Transverse colon (tissue), 4 donors: ENCODE measurements at regions not wholly inside any gene's neighbourhood (a gene's known extent, or its start where the extent isn't known, plus 50 kb on each side); places are given as distances from the start of the nearest gene placed in this dataset.

Source experiments
- DNase-seq: peaks from one replicate; pipeline ENCODE4 v3.0.0-alpha.2; 2019
- H3K27ac ChIP-seq, 4 donors: fragments of 200-600 bp; sonication (generic); 2 replicates each; pipeline ENCODE4 v1.5.1; 2016 to 2018; ENCODE audit warnings: inconsistent platforms in 4 of 4
- H3K27me3 ChIP-seq: fragments of 200-600 bp; sonication (generic); 2 replicates; pipeline ENCODE4 v1.5.1; 2017; ENCODE audit warnings: inconsistent platforms
- H3K36me3 ChIP-seq, 4 donors: fragments of 200-600 bp; sonication (generic); 2 replicates each; pipeline ENCODE4 v1.5.1; 2017 to 2019; ENCODE audit warnings: inconsistent platforms in 4 of 4
- H3K4me1 ChIP-seq, 4 donors: fragments of 200-600 bp; sonication (generic); 2 replicates each; pipeline ENCODE4 v1.5.1; 2017 to 2020; ENCODE audit warnings: inconsistent platforms in 4 of 4
- H3K4me3 ChIP-seq, 4 donors: fragments of 200-600 bp; sonication (generic); 1 replicate in 1 of 4; 2 replicates in 3 of 4; pipeline versions ENCODE4 v1.5.1 to v1.6.1; 2017 to 2019; ENCODE audit warnings: inconsistent platforms in 4 of 4
- H3K9me3 ChIP-seq, 2 donors: fragments of 200-600 bp; sonication (generic); 2 replicates each; pipeline ENCODE4 v1.5.1; 2017 to 2019; ENCODE audit warnings: inconsistent platforms in 2 of 2
- CTCF ChIP-seq, 5 experiments: fragments of 200-600 bp in 3 of 5; fragments of 450-650 bp in 2 of 5; sonication (generic) in 3 of 5; IDR thresholded peaks; 1 replicate in 2 of 5; 2 replicates in 3 of 5; pipeline ENCODE4 v1.5.1; 2016 to 2017; ENCODE audit warnings: antibody characterized with exemption in 5 of 5, inconsistent platforms in 3 of 5, mild to moderate bottlenecking in 2 of 5, moderate library complexity in 1 of 5
- EP300 ChIP-seq: sonication (generic); formaldehyde crosslinking; IDR thresholded peaks from one replicate; pipeline ENCODE4 v1.6.1; 2017; ENCODE audit warnings: antibody characterized with exemption, low read depth
- POLR2A ChIP-seq: fragments of 450-650 bp; IDR thresholded peaks from one replicate; pipeline ENCODE4 v1.6.1; 2016; ENCODE audit warnings: antibody characterized with exemption, mild to moderate bottlenecking, moderate library complexity
- POLR2AphosphoS5 ChIP-seq, 3 donors: sonication (generic); formaldehyde crosslinking; IDR thresholded peaks; one replicate each; pipeline ENCODE4 v1.6.1; 2016; ENCODE audit warnings: antibody characterized with exemption in 3 of 3
- WGBS, 2 donors: methylation state at CpG; one replicate each; pipeline ENCODE4 v1.1.5; 2018; ENCODE audit warnings: low coverage in 1 of 2; 5-methylcytosine and 5-hydroxymethylcytosine counted together
- in situ Hi-C, 4 donors: fragments of 200-750 bp; cut with MboI; loops; one replicate each; pipeline versions ENCODE4 v1.15.0 to v1.15.1; 2017; ENCODE audit warnings: low sequenced_read_pairs in 3 of 4, low pct_ligation_motif_present in 1 of 4, low pct_unique_long_range_greater_than_20kb in 1 of 4
- intact Hi-C: fragments of 100-400 bp; cut with DNase I; formaldehyde crosslinking; loops from one replicate; pipeline ENCODE4 v1.15.1; 2023; ENCODE audit warnings: low total_unique reads

- no peak overlapping the region for H3K4me3 ChIP-seq
- in situ Hi-C loops = loop anchor here in 2 of 4 donors (10.0 kb wide), 2 partner anchors 260 to 890 kb away; no protein-coding TSS in a partner anchor
- H3K27me3 ChIP-seq = no peaks in the 10 kb centered on the region
- DNase-seq = no peak
- 82% methylated on average over 12 of the region's 12 CpGs; no CpG with 5 or more reads in 1 of the 2 donors for WGBS, 2 donors
- TF ChIP-seq EP300 (no peak), CTCF (IDR thresholded peaks at IDR 0.05) (no peak), POLR2AphosphoS5 (IDR thresholded peaks at IDR 0.05) (no peak), POLR2A (no peak)
- peak overlapping the region in 2 of 4 donors; percentile 89 for H3K27ac ChIP-seq
- intact Hi-C loops = loop anchor here (10.0 kb wide), 1 partner anchor 890 kb away; no protein-coding TSS in a partner anchor
- peaks cover 6 to 16% (median 10%) of the 10 kb centered on the region in 4 donors for H3K4me1 ChIP-seq
- no peaks in the 10 kb centered on the region for H3K9me3 ChIP-seq
- no peaks in the 10 kb centered on the region for H3K36me3 ChIP-seq
Measured at GRCh38 chr10:78304091-78305045, 270.7 kb downstream of the RPS24 start.

- H3K27ac ChIP-seq = no peak overlapping the region
- H3K9me3 ChIP-seq = no peaks in the 10 kb centered on the region
- H3K36me3 ChIP-seq = no peaks in the 10 kb centered on the region
- no peak overlapping the region for H3K4me3 ChIP-seq
- peaks cover 6 to 16% (median 8%) of the 10 kb centered on the region in 4 donors for H3K4me1 ChIP-seq
- no peaks in the 10 kb centered on the region for H3K27me3 ChIP-seq
- in situ Hi-C loops (loop anchor here in 2 of 4 donors (10.0 kb wide), 2 partner anchors 261 to 889 kb away; no protein-coding TSS in a partner anchor), intact Hi-C loops (loop anchor here (10.0 kb wide), 1 partner anchor 889 kb away; no protein-coding TSS in a partner anchor)
- no peak for DNase-seq
- 76 to 100% methylated on average over 1 to 3 of the region's 3 CpGs for WGBS, 2 donors
- TF ChIP-seq POLR2AphosphoS5 (IDR thresholded peaks at IDR 0.05) (no peak), CTCF (IDR thresholded peaks at IDR 0.05) (no peak), EP300 (no peak), POLR2A (no peak)
Measured at GRCh38 chr10:78305311-78305710, 271.6 kb downstream of the RPS24 start.

GRCh38 chr10:78306358-78306757 lies 272.7 kb downstream of the RPS24 start:
- no peak for TF ChIP-seq CTCF (IDR thresholded peaks at IDR 0.05)
- in situ Hi-C loops = loop anchor here in 2 of 4 donors (10.0 kb wide), 2 partner anchors 262 to 888 kb away; no protein-coding TSS in a partner anchor

GRCh38 chr10:78307576-78307975 lies 273.9 kb downstream of the RPS24 start:
- 76% methylated on average over 1 of the region's 1 CpG; no CpG with 5 or more reads in 1 of the 2 donors for WGBS, 2 donors
- no peak overlapping the region for H3K4me3 ChIP-seq
- in situ Hi-C loops (loop anchor here in 2 of 4 donors (10.0 kb wide), 2 partner anchors 263 to 887 kb away; no protein-coding TSS in a partner anchor), intact Hi-C loops (loop anchor here (10.0 kb wide), 1 partner anchor 887 kb away; no protein-coding TSS in a partner anchor)
- peaks cover 3 to 10% (median 5%) of the 10 kb centered on the region in 4 donors for H3K4me1 ChIP-seq
- no peak for DNase-seq
- H3K27me3 ChIP-seq = no peaks in the 10 kb centered on the region
- H3K36me3 ChIP-seq = no peaks in the 10 kb centered on the region
- no peak for TF ChIP-seq CTCF (IDR thresholded peaks at IDR 0.05)
- TF ChIP-seq POLR2A = no peak
- no peak for TF ChIP-seq EP300
- no peak for TF ChIP-seq POLR2AphosphoS5 (IDR thresholded peaks at IDR 0.05)
- H3K9me3 ChIP-seq = no peaks in the 10 kb centered on the region
- no peak overlapping the region for H3K27ac ChIP-seq

More at GRCh38 chr10:78306358-78306757, 272.7 kb downstream of the RPS24 start:
- Histone ChIP-seq H3K36me3 (no peaks in the 10 kb centered on the region), H3K9me3 (no peaks in the 10 kb centered on the region), H3K27ac (no peak overlapping the region), H3K4me3 (no peak overlapping the region), H3K4me1 (peaks cover 6 to 16% (median 8%) of the 10 kb centered on the region in 4 donors), H3K27me3 (no peaks in the 10 kb centered on the region)
- DNase-seq = no peak
- 90 to 94% methylated on average over 2 to 5 of the region's 5 CpGs for WGBS, 2 donors
- intact Hi-C loops = loop anchor here (10.0 kb wide), 1 partner anchor 888 kb away; no protein-coding TSS in a partner anchor
